SK-N-SH treated with all-trans-retinoic acid at 6 μM for 48 hours (cell line): ENCODE measurements at regions not wholly inside any gene's neighbourhood (a gene's known extent, or its start where the extent isn't known, plus 50 kb on each side); places are given as distances from the start of the nearest gene placed in this dataset.

Source experiments
- ATAC-seq: fragments of 200-7000 bp; cut with Tn5 transposase; 3 replicates; pipeline ENCODE4 v1.9.1; 2020; ENCODE audit warnings: mild to moderate bottlenecking, moderate library complexity
- ARNTL ChIP-seq: fragments of 450-650 bp; formaldehyde crosslinking; IDR thresholded peaks from 2 replicates; pipeline ENCODE4 v1.5.0; 2020; ENCODE audit warnings: low read depth, mild to moderate bottlenecking, moderate library complexity, borderline replicate concordance
- BACH2 ChIP-seq: fragments of 250-450 bp; sonication (Bioruptor Pico); IDR thresholded peaks from 2 replicates; pipeline ENCODE4 v1.9.0; 2021; ENCODE audit warnings: mild to moderate bottlenecking, borderline replicate concordance
- CREB5 ChIP-seq: fragments of 250-450 bp; sonication (Bioruptor Pico); IDR thresholded peaks from 2 replicates; pipeline ENCODE4 v1.5.1; 2020; ENCODE audit warnings: low read depth, mild to moderate bottlenecking, moderate library complexity
- CSDC2 ChIP-seq: fragments of 250-450 bp; sonication (Bioruptor Pico); IDR thresholded peaks from 2 replicates; pipeline ENCODE4 v1.5.0; 2020; ENCODE audit warnings: mild to moderate bottlenecking, moderate library complexity
- ESRRG ChIP-seq: fragments of 250-450 bp; sonication (Bioruptor Pico); IDR thresholded peaks from 2 replicates; pipeline ENCODE4 v1.6.1; 2021; ENCODE audit warnings: mild to moderate bottlenecking
- GLIS3 ChIP-seq: fragments of 250-450 bp; sonication (Bioruptor Pico); IDR thresholded peaks from 2 replicates; pipeline ENCODE4 v1.5.0; 2020; ENCODE audit warnings: mild to moderate bottlenecking, moderate library complexity
- ISL1 ChIP-seq: fragments of 250-450 bp; sonication (Bioruptor Pico); IDR thresholded peaks from 2 replicates; pipeline ENCODE4 v2.1.2; 2022; ENCODE audit warnings: mild to moderate bottlenecking, moderate library complexity
- OSR1 ChIP-seq: fragments of 250-450 bp; sonication (Bioruptor Pico); IDR thresholded peaks from 2 replicates; pipeline ENCODE4 v1.8.0; 2022; ENCODE audit warnings: moderate library complexity, mild to moderate bottlenecking, inconsistent platforms
- PATZ1 ChIP-seq: fragments of 250-450 bp; sonication (Bioruptor Pico); IDR thresholded peaks from 2 replicates; pipeline ENCODE4 v1.8.0; 2020; ENCODE audit warnings: mild to moderate bottlenecking, moderate library complexity, borderline replicate concordance
- POU6F1 ChIP-seq: fragments of 250-450 bp; sonication (Bioruptor Pico); IDR thresholded peaks from 2 replicates; pipeline ENCODE4 v1.8.0; 2021; ENCODE audit warnings: low read depth, mild to moderate bottlenecking, moderate library complexity, borderline replicate concordance
- PPARA ChIP-seq: fragments of 250-450 bp; sonication (Bioruptor Pico); IDR thresholded peaks from 2 replicates; pipeline ENCODE4 v1.5.0; 2020; ENCODE audit warnings: mild to moderate bottlenecking, borderline replicate concordance
- RARB ChIP-seq: fragments of 250-450 bp; sonication (Bioruptor Pico); IDR thresholded peaks from 2 replicates; pipeline ENCODE4 v1.8.0; 2021; ENCODE audit warnings: mild to moderate bottlenecking, moderate library complexity
- SNAI2 ChIP-seq: fragments of 250-450 bp; sonication (Bioruptor Pico); IDR thresholded peaks from 2 replicates; pipeline ENCODE4 v1.5.0; 2020; ENCODE audit warnings: mild to moderate bottlenecking, moderate library complexity
- TCF4 ChIP-seq: fragments of 250-450 bp; sonication (Bioruptor Pico); IDR thresholded peaks from 2 replicates; pipeline ENCODE4 v1.8.0; 2021; ENCODE audit warnings: mild to moderate bottlenecking, moderate library complexity, borderline replicate concordance
- TOX ChIP-seq: fragments of 250-450 bp; sonication (Bioruptor Pico); IDR thresholded peaks from 2 replicates; pipeline ENCODE4 v1.8.0; 2021; ENCODE audit warnings: mild to moderate bottlenecking, moderate library complexity, borderline replicate concordance
- TSHZ2 ChIP-seq: fragments of 250-450 bp; sonication (Bioruptor Pico); IDR thresholded peaks from 2 replicates; pipeline ENCODE4 v1.5.0; 2020; ENCODE audit warnings: mild to moderate bottlenecking, moderate library complexity
- ZC3H10 ChIP-seq: fragments of 250-450 bp; sonication (Bioruptor Pico); IDR thresholded peaks from 2 replicates; pipeline ENCODE4 v1.5.1; 2021; ENCODE audit warnings: mild to moderate bottlenecking, moderate library complexity
- ZFP30 ChIP-seq: fragments of 450-650 bp; formaldehyde crosslinking; IDR thresholded peaks from 2 replicates; pipeline ENCODE4 v1.5.0; 2022; ENCODE audit warnings: mild to moderate bottlenecking, moderate library complexity
- ZNF70 ChIP-seq: fragments of 450-650 bp; formaldehyde crosslinking; IDR thresholded peaks from 2 replicates; pipeline ENCODE4 v1.5.0; 2020; ENCODE audit warnings: mild to moderate bottlenecking, moderate library complexity
- ZNF8 ChIP-seq: fragments of 450-650 bp; formaldehyde crosslinking; IDR thresholded peaks from 2 replicates; pipeline ENCODE4 v1.5.0; 2020; ENCODE audit warnings: mild to moderate bottlenecking, moderate library complexity
- TF ChIP-seq, protein P1 (sequence below): fragments of 250-450 bp; sonication (Bioruptor Pico); IDR thresholded peaks from 2 replicates; pipeline ENCODE4 v1.5.1; 2021; ENCODE audit warnings: mild to moderate bottlenecking, moderate library complexity

GRCh38 chr14:54125109-54125508 lies 168.5 kb upstream of the BMP4 start:
- TF ChIP-seq POU6F1 (CRISPR knock-in tag) (no peak), ZC3H10 (CRISPR knock-in tag) (no peak), PPARA (CRISPR knock-in tag) (no peak), ISL1 (no peak), OSR1 (CRISPR knock-in tag) (no peak), PATZ1 (CRISPR knock-in tag) (no peak), TOX (no peak), TCF4 (no peak), CSDC2 (CRISPR knock-in tag) (no peak), ZNF70 (CRISPR knock-in tag) (no peak), CREB5 (CRISPR knock-in tag) (no peak), SNAI2 (CRISPR knock-in tag) (no peak), GLIS3 (no peak), BACH2 (CRISPR knock-in tag) (no peak), ESRRG (CRISPR knock-in tag) (no peak), ZNF8 (CRISPR knock-in tag) (no peak)
- TF ChIP-seq, protein P1, sequence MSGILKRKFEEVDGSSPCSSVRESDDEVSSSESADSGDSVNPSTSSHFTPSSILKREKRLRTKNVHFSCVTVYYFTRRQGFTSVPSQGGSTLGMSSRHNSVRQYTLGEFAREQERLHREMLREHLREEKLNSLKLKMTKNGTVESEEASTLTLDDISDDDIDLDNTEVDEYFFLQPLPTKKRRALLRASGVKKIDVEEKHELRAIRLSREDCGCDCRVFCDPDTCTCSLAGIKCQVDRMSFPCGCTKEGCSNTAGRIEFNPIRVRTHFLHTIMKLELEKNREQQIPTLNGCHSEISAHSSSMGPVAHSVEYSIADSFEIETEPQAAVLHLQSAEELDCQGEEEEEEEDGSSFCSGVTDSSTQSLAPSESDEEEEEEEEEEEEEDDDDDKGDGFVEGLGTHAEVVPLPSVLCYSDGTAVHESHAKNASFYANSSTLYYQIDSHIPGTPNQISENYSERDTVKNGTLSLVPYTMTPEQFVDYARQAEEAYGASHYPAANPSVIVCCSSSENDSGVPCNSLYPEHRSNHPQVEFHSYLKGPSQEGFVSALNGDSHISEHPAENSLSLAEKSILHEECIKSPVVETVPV (CRISPR knock-in tag): no peak
- no peak for ATAC-seq

GRCh38 chr14:54126947-54127346 lies 170.3 kb upstream of the BMP4 start:
- ATAC-seq: no peak
- TF ChIP-seq BACH2 (CRISPR knock-in tag) (no peak), ISL1 (no peak), ZC3H10 (CRISPR knock-in tag) (no peak)

GRCh38 chr14:54127526-54127925 lies 170.9 kb upstream of the BMP4 start:
- ATAC-seq: no peak
- TF ChIP-seq TOX (no peak), ZNF70 (CRISPR knock-in tag) (no peak), CREB5 (CRISPR knock-in tag) (no peak), ISL1 (no peak), RARB (CRISPR knock-in tag) (no peak), ARNTL (CRISPR knock-in tag) (no peak), CSDC2 (CRISPR knock-in tag) (no peak), ZC3H10 (CRISPR knock-in tag) (no peak), TCF4 (no peak), ZNF8 (CRISPR knock-in tag) (no peak), ESRRG (CRISPR knock-in tag) (no peak), SNAI2 (CRISPR knock-in tag) (no peak), TSHZ2 (CRISPR knock-in tag) (no peak), ZFP30 (CRISPR knock-in tag) (no peak), POU6F1 (CRISPR knock-in tag) (no peak), BACH2 (CRISPR knock-in tag) (no peak)
- TF ChIP-seq, protein P1 (CRISPR knock-in tag): no peak
